Right lobe of liver (tissue), 6 donors: ENCODE measurements at regions not wholly inside any gene's neighbourhood (a gene's known extent, or its start where the extent isn't known, plus 50 kb on each side); places are given as distances from the start of the nearest gene placed in this dataset.

Source experiments
- ATAC-seq, 4 donors: fragments of 200-7000 bp; cut with Tn5 transposase; one replicate each; pipeline ENCODE4 v1.9.1; 2020; ENCODE audit warnings: mild to moderate bottlenecking in 4 of 4, moderate library complexity in 4 of 4
- DNase-seq, 3 donors: peaks; one replicate each; pipeline ENCODE4 v3.0.0-alpha.2; 2020
- H3K27ac ChIP-seq, 3 donors: fragments of 200-600 bp; one replicate each; pipeline ENCODE4 v1.8.0; 2022
- H3K27me3 ChIP-seq, 2 donors: fragments of 200-600 bp; one replicate each; pipeline ENCODE4 v1.8.0; 2022
- H3K36me3 ChIP-seq, 4 donors: fragments of 200-600 bp; sonication (generic) in 1 of 4; one replicate each; pipeline versions ENCODE4 v1.5.1 to v1.8.0; 2017 to 2022; ENCODE audit warnings: control low read depth in 1 of 4
- H3K4me1 ChIP-seq, 4 donors: fragments of 200-600 bp; sonication (generic) in 1 of 4; one replicate each; pipeline versions ENCODE4 v1.5.1 to v1.8.0; 2017 to 2022; ENCODE audit warnings: control low read depth in 1 of 4
- H3K4me3 ChIP-seq, 3 donors: fragments of 200-600 bp; one replicate each; pipeline ENCODE4 v1.8.0; 2022
- H3K9me3 ChIP-seq, 4 donors: fragments of 200-600 bp; sonication (generic) in 1 of 4; one replicate each; pipeline versions ENCODE4 v1.5.1 to v1.8.0; 2017 to 2022; ENCODE audit warnings: control low read depth in 1 of 4
- CTCF ChIP-seq, 4 donors: fragments of 200-600 bp in 3 of 4; fragments of 450-650 bp in 1 of 4; IDR thresholded peaks; one replicate each; pipeline versions ENCODE4 v1.5.1 to v1.8.0; 2016 to 2022; ENCODE audit warnings: antibody characterized with exemption in 4 of 4, mild to moderate bottlenecking in 2 of 4
- POLR2A ChIP-seq: fragments of 450-650 bp; IDR thresholded peaks from one replicate; pipeline ENCODE4 v1.6.1; 2017; ENCODE audit warnings: antibody characterized with exemption, mild to moderate bottlenecking
- WGBS: methylation state at CpG from one replicate; pipeline ENCODE4 v1.1.6; 2018; ENCODE audit warnings: low coverage, low lambda C conversion rate; ENCODE audit not compliant: insufficient coverage; ENCODE audit errors: missing lambda C conversion rate; 5-methylcytosine and 5-hydroxymethylcytosine counted together
- intact Hi-C, 2 donors: fragments of 100-400 bp; cut with DNase I; formaldehyde crosslinking; loops; one replicate each; pipeline versions ENCODE4 v1.11.2 to v1.14.1; 2022
- donor health status: DM: no; HTN: yes; CAD: no.
- donor health status: DM: no; HTN: no; CAD: no.
- donor health status: DM: no; HTN: no; CAD: no.
- donor health status: DM: no; HTN: yes; CAD: no.
- donor health status: DM: no; HTN: yes; CAD: no.

GRCh38 chr6:4189249-4189648 lies 53.9 kb upstream of the ECI2 start:
- no peak overlapping the region for H3K27ac ChIP-seq
- no peaks in the 10 kb centered on the region for H3K27me3 ChIP-seq
- H3K4me1 ChIP-seq, result no peaks in the 10 kb centered on the region
- no peaks in the 10 kb centered on the region for H3K9me3 ChIP-seq
- intact Hi-C loops, result no loop called here
- DNase-seq (no peak), ATAC-seq (no peak)
- no peaks in the 10 kb centered on the region for H3K36me3 ChIP-seq
- no peak for TF ChIP-seq CTCF (IDR thresholded peaks at IDR 0.05)
- TF ChIP-seq POLR2A, result no peak
- no peak overlapping the region for H3K4me3 ChIP-seq
- WGBS, result 80% methylated on average over 1 of the region's 10 CpGs

- Histone ChIP-seq H3K36me3 (no peaks in the 10 kb centered on the region), H3K27me3 (no peaks in the 10 kb centered on the region), H3K4me1 (no peaks in the 10 kb centered on the region), H3K4me3 (no peak overlapping the region), H3K9me3 (no peaks in the 10 kb centered on the region), H3K27ac (no peak overlapping the region)
- no peak for TF ChIP-seq POLR2A
- no peak for TF ChIP-seq CTCF (IDR thresholded peaks at IDR 0.05)
- no peak for DNase-seq
- intact Hi-C loops, result no loop called here
- 84% methylated on average over 16 of the region's 25 CpGs for WGBS
- ATAC-seq, result no peak
Measured at GRCh38 chr6:4188801-4189200, 53.4 kb upstream of the ECI2 start.

GRCh38 chr6:4187480-4187879 lies 52.1 kb upstream of the ECI2 start:
- intact Hi-C loops, result no loop called here
- 67% methylated on average over 2 of the region's 2 CpGs for WGBS
- Histone ChIP-seq H3K36me3 (no peaks in the 10 kb centered on the region), H3K4me1 (no peaks in the 10 kb centered on the region), H3K4me3 (no peak overlapping the region), H3K27ac (no peak overlapping the region), H3K9me3 (no peaks in the 10 kb centered on the region), H3K27me3 (no peaks in the 10 kb centered on the region)
- DNase-seq (no peak), ATAC-seq (no peak)
- TF ChIP-seq CTCF (IDR thresholded peaks at IDR 0.05) (no peak), POLR2A (no peak)

GRCh38 chr6:4186385-4186784 lies 51.0 kb upstream of the ECI2 start:
- Histone ChIP-seq H3K4me1 (no peaks in the 10 kb centered on the region), H3K9me3 (no peaks in the 10 kb centered on the region), H3K27ac (no peak overlapping the region), H3K27me3 (no peaks in the 10 kb centered on the region), H3K36me3 (no peaks in the 10 kb centered on the region), H3K4me3 (no peak overlapping the region)
- no peak for DNase-seq
- no peak for ATAC-seq
- WGBS, result 94% methylated on average over 4 of the region's 4 CpGs
- no peak for TF ChIP-seq POLR2A
- TF ChIP-seq CTCF (IDR thresholded peaks at IDR 0.05), result no peak
- intact Hi-C loops, result no loop called here

- no peak overlapping the region for H3K27ac ChIP-seq
- no peaks in the 10 kb centered on the region for H3K9me3 ChIP-seq
- ATAC-seq (no peak), DNase-seq (no peak)
- H3K27me3 ChIP-seq, result no peaks in the 10 kb centered on the region
- no peaks in the 10 kb centered on the region for H3K4me1 ChIP-seq
- TF ChIP-seq POLR2A (no peak), CTCF (IDR thresholded peaks at IDR 0.05) (no peak)
- intact Hi-C loops, result no loop called here
- no peaks in the 10 kb centered on the region for H3K36me3 ChIP-seq
- no peak overlapping the region for H3K4me3 ChIP-seq
- 88% methylated on average over 2 of the region's 2 CpGs for WGBS
Measured at GRCh38 chr6:4185846-4186245, 50.5 kb upstream of the ECI2 start.
